ENCODE measurements at regions not wholly inside any gene's neighbourhood (a gene's known extent, or its start where the extent isn't known, plus 50 kb on each side); places are given as distances from the start of the nearest gene placed in this dataset.
"Not testable (repeated sequence)": the region's sequence is repeated elsewhere in the genome, so short reads cannot be mapped to it uniquely, and the experiment has no call there.

- not testable (repeated sequence) for TF ChIP-seq ARNT (IDR thresholded peaks at IDR 0.05); SP1 (IDR thresholded peaks at IDR 0.05); LEF1 (IDR thresholded peaks at IDR 0.05; ENCODE audit: borderline replicate concordance); ZNF384 (IDR thresholded peaks at IDR 0.05); TARDBP (IDR thresholded peaks at IDR 0.05); BHLHE40 (IDR thresholded peaks at IDR 0.05; ENCODE audit: borderline replicate concordance); ELF4 (IDR thresholded peaks at IDR 0.05); FOXM1 (IDR thresholded peaks at IDR 0.05; ENCODE audit: borderline replicate concordance); HDGF (IDR thresholded peaks at IDR 0.05; ENCODE audit: borderline replicate concordance)
- TF ChIP-seq, protein P1, sequence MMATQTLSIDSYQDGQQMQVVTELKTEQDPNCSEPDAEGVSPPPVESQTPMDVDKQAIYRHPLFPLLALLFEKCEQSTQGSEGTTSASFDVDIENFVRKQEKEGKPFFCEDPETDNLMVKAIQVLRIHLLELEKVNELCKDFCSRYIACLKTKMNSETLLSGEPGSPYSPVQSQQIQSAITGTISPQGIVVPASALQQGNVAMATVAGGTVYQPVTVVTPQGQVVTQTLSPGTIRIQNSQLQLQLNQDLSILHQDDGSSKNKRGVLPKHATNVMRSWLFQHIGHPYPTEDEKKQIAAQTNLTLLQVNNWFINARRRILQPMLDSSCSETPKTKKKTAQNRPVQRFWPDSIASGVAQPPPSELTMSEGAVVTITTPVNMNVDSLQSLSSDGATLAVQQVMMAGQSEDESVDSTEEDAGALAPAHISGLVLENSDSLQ (IDR thresholded peaks at IDR 0.05) = not testable (repeated sequence)
Observed at GRCh38 chr15:22238276-22238958, 158.1 kb downstream of the OR4M2 start.

Data from HEK293T (cell line).